ENCODE measurements at regions not wholly inside any gene's neighbourhood (a gene's known extent, or its start where the extent isn't known, plus 50 kb on each side); places are given as distances from the start of the nearest gene placed in this dataset.

- no peak for TF ChIP-seq CTCF (IDR thresholded peaks at IDR 0.05)
- TF ChIP-seq EP300 (IDR thresholded peaks at IDR 0.05; ENCODE audit: low read depth), result no peak
Measured at GRCh38 chr1:192435704-192436103, 118.9 kb downstream of the RGS21 start.
